H1 (cell line): ENCODE measurements at regions not wholly inside any gene's neighbourhood (a gene's known extent, or its start where the extent isn't known, plus 50 kb on each side); places are given as distances from the start of the nearest gene placed in this dataset.

Experiments
- CTCF ChIA-PET: fragments of 300-600 bp; sonication (Branson Sonifier 250); formaldehyde crosslinking; loops from one replicate; lab custom pipeline; 2021; ENCODE audit not compliant: partially characterized antibody; lab: Charles Lee
- POLR2A ChIA-PET: fragments of 300-600 bp; sonication (Branson Sonifier 250); formaldehyde crosslinking; loops from one replicate; lab custom pipeline; 2021; ENCODE audit warnings: inconsistent platforms; ENCODE audit not compliant: partially characterized antibody; lab: Charles Lee
- DNase-seq, 2 experiments: peaks; one replicate each; pipeline versions ENCODE4 v3.0.0 to v3.0.0-alpha.2; 2010 to 2022; ENCODE audit warnings: low spot score in 2 of 2, low read depth in 1 of 2, mixed read lengths in 1 of 2
- FAIRE-seq: peaks from 2 replicates; lab custom pipeline; 2011; peaks lifted over from hg19 to GRCh38; lab: Jason Lieb, UNC
- H2AFZ ChIP-seq: 2 replicates; pipeline ENCODE4 v1.8.1; 2012; ENCODE audit warnings: low read length, inconsistent platforms
- H2AK5ac ChIP-seq: 2 replicates; pipeline ENCODE4 v1.6.1; 2013; ENCODE audit warnings: low read depth, low read length
- H2BK120ac ChIP-seq: replicated peaks from 2 replicates; pipeline ENCODE3; 2013; ENCODE audit warnings: low read depth, low read length, inconsistent platforms
- H2BK12ac ChIP-seq: 2 replicates; pipeline ENCODE4 v1.6.1; 2013; ENCODE audit warnings: low read depth, low read length
- H2BK15ac ChIP-seq: 2 replicates; pipeline ENCODE4 v1.6.1; 2013; ENCODE audit warnings: low read length
- H2BK20ac ChIP-seq: 2 replicates; pipeline ENCODE4 v1.6.1; 2013; ENCODE audit warnings: low read length
- H2BK5ac ChIP-seq: 2 replicates; pipeline ENCODE4 v1.6.1; 2013; ENCODE audit warnings: low read depth, low read length
- H3K14ac ChIP-seq: 2 replicates; pipeline ENCODE4 v1.6.1; 2013; ENCODE audit warnings: inconsistent platforms; ENCODE audit not compliant: insufficient read length
- H3K18ac ChIP-seq: 2 replicates; pipeline ENCODE4 v1.6.1; 2013; ENCODE audit warnings: low read length; ENCODE audit errors: extremely low read depth
- H3K23ac ChIP-seq: 2 replicates; pipeline ENCODE4 v1.6.1; 2013; ENCODE audit warnings: inconsistent platforms; ENCODE audit not compliant: insufficient read length
- H3K23me2 ChIP-seq: 2 replicates; pipeline ENCODE4 v1.6.1; 2013; ENCODE audit warnings: low read depth, low read length
- H3K27ac ChIP-seq: 2 replicates; pipeline ENCODE4 v1.6.1; 2011; ENCODE audit warnings: low read depth, low read length, inconsistent platforms
- H3K27me3 ChIP-seq, 4 experiments: replicated peaks in 1 of 4; 1 replicate in 1 of 4; 2 replicates in 3 of 4; pipeline versions ENCODE4 v1.6.1 to v1.8.1; 2011 to 2013; ENCODE audit warnings: low read length in 3 of 4, mild to moderate bottlenecking in 3 of 4, inconsistent platforms in 2 of 4, mixed read lengths in 2 of 4, moderate library complexity in 1 of 4; ENCODE audit not compliant: control insufficient read depth in 3 of 4, insufficient read depth in 3 of 4; ENCODE audit errors: extremely low read depth in 1 of 4
- H3K36me3 ChIP-seq, 4 experiments: 2 replicates each; pipeline versions ENCODE4 v1.6.1 to v1.8.1; 2011 to 2013; ENCODE audit warnings: mild to moderate bottlenecking in 4 of 4, low read length in 3 of 4, moderate library complexity in 2 of 4, control low read depth in 1 of 4, inconsistent platforms in 1 of 4; ENCODE audit not compliant: insufficient read depth in 4 of 4, control insufficient read depth in 2 of 4
- H3K4ac ChIP-seq: replicated peaks from 2 replicates; pipeline ENCODE3; 2013; ENCODE audit warnings: low read length, low read depth, mixed read lengths, inconsistent platforms; ENCODE audit not compliant: insufficient read length
- H3K4me1 ChIP-seq, 4 experiments: replicated peaks in 1 of 4; 1 replicate in 1 of 4; 2 replicates in 3 of 4; pipeline versions ENCODE4 v1.6.1 to v1.8.1; 2011 to 2013; ENCODE audit warnings: low read length in 3 of 4, inconsistent platforms in 2 of 4, mixed read lengths in 1 of 4; ENCODE audit not compliant: insufficient read depth in 4 of 4, control insufficient read depth in 3 of 4
- H3K4me2 ChIP-seq, 2 experiments: 2 replicates each; pipeline versions ENCODE4 v1.6.1 to v1.8.1; 2011 to 2013; ENCODE audit warnings: low read depth in 2 of 2, low read length in 2 of 2, control low read depth in 1 of 2, inconsistent platforms in 1 of 2, mild to moderate bottlenecking in 1 of 2; ENCODE audit not compliant: insufficient read depth in 1 of 2
- H3K4me3 ChIP-seq, 4 experiments: fragments of 200-600, 300-600 bp in 1 of 4; sonication (generic), shearing (Covaris generic), sonication (Bioruptor Twin) in 1 of 4; 2 replicates each; pipeline versions ENCODE4 v1.5.1 to v1.8.1; 2011 to 2016; ENCODE audit warnings: low read length in 4 of 4, low read depth in 3 of 4, control low read depth in 2 of 4, inconsistent platforms in 2 of 4, mild to moderate bottlenecking in 2 of 4, mixed read lengths in 1 of 4, moderate library complexity in 1 of 4; ENCODE audit not compliant: insufficient read depth in 2 of 4; ENCODE audit errors: extremely low read depth in 1 of 4
- H3K56ac ChIP-seq: replicated peaks from 2 replicates; pipeline ENCODE3; 2013; ENCODE audit warnings: low read depth, mild to moderate bottlenecking, mixed read lengths, low read length, inconsistent platforms; ENCODE audit not compliant: insufficient read length
- H3K79me1 ChIP-seq: 2 replicates; pipeline ENCODE4 v1.6.1; 2013; ENCODE audit warnings: low read depth, low read length, control low read depth
- H3K79me2 ChIP-seq, 2 experiments: 2 replicates each; pipeline versions ENCODE4 v1.6.1 to v1.8.1; 2012 to 2013; ENCODE audit warnings: low read length in 2 of 2, mild to moderate bottlenecking in 2 of 2, inconsistent platforms in 1 of 2; ENCODE audit not compliant: insufficient read depth in 2 of 2, control insufficient read depth in 1 of 2
- H3K9ac ChIP-seq, 4 experiments: replicated peaks in 1 of 4; 1 replicate in 1 of 4; 2 replicates in 3 of 4; pipeline versions ENCODE4 v1.6.1 to v1.8.1; 2011 to 2013; ENCODE audit warnings: low read depth in 3 of 4, low read length in 3 of 4, control low read depth in 2 of 4, mild to moderate bottlenecking in 2 of 4, moderate library complexity in 2 of 4, inconsistent platforms in 1 of 4; ENCODE audit errors: extremely low read depth in 1 of 4
- H3K9me3 ChIP-seq, 2 experiments: 2 replicates each; pipeline versions ENCODE4 v1.6.1 to v1.8.1; 2012 to 2013; ENCODE audit warnings: mild to moderate bottlenecking in 2 of 2, moderate library complexity in 2 of 2, control low read depth in 1 of 2, inconsistent platforms in 1 of 2, low read depth in 1 of 2, low read length in 1 of 2, mixed read lengths in 1 of 2; ENCODE audit not compliant: insufficient read depth in 2 of 2
- H4K20me1 ChIP-seq, 2 experiments: replicated peaks in 1 of 2; 2 replicates each; pipeline versions ENCODE3 to v1.8.1; 2011 to 2013; ENCODE audit warnings: inconsistent platforms in 2 of 2, low read length in 2 of 2, mild to moderate bottlenecking in 1 of 2; ENCODE audit not compliant: insufficient read depth in 2 of 2, control insufficient read depth in 1 of 2
- H4K5ac ChIP-seq: 2 replicates; pipeline ENCODE4 v1.6.1; 2013; ENCODE audit warnings: low read length, low read depth, mixed read lengths, inconsistent platforms; ENCODE audit not compliant: insufficient read length
- H4K8ac ChIP-seq: 2 replicates; pipeline ENCODE4 v1.8.0; 2013; ENCODE audit warnings: mild to moderate bottlenecking, moderate library complexity, low read length, inconsistent platforms; ENCODE audit not compliant: insufficient read depth; ENCODE audit errors: extremely low read depth
- H4K91ac ChIP-seq: replicated peaks from 2 replicates; pipeline ENCODE3; 2013; ENCODE audit warnings: low read length, mixed read lengths, inconsistent platforms; ENCODE audit not compliant: insufficient read length
- ATF2 ChIP-seq: IDR thresholded peaks from 2 replicates; pipeline ENCODE4 v1.6.1; 2012; ENCODE audit warnings: low read length, inconsistent platforms
- CEBPB ChIP-seq: IDR thresholded peaks from 2 replicates; pipeline ENCODE4 v1.6.1; 2012; ENCODE audit warnings: low read depth, low read length
- E2F6 ChIP-seq: IDR thresholded peaks from 2 replicates; pipeline ENCODE4 v1.6.1; 2012; ENCODE audit warnings: inconsistent platforms
- JUND ChIP-seq: IDR thresholded peaks from 2 replicates; pipeline ENCODE4 v1.6.1; 2011; ENCODE audit warnings: mild to moderate bottlenecking, improper control_type of control experiment, low read length
- NANOG ChIP-seq: IDR thresholded peaks from 2 replicates; pipeline ENCODE4 v1.6.1; 2011; ENCODE audit warnings: low read length, low read depth, mild to moderate bottlenecking, inconsistent platforms; ENCODE audit not compliant: insufficient read depth, poor library complexity, severe bottlenecking
- POLR2AphosphoS5 ChIP-seq: IDR thresholded peaks from 2 replicates; pipeline ENCODE4 v1.6.1; 2011; ENCODE audit warnings: low read depth, low read length
- RBBP5 ChIP-seq: IDR thresholded peaks from 2 replicates; pipeline ENCODE4 v1.7.1; 2012; ENCODE audit warnings: low read depth, mild to moderate bottlenecking, inconsistent platforms, low read length, moderate library complexity, borderline replicate concordance
- RXRA ChIP-seq: IDR thresholded peaks from 2 replicates; pipeline ENCODE4 v1.6.1; 2011; ENCODE audit warnings: low read depth, mild to moderate bottlenecking, low read length, moderate library complexity; ENCODE audit not compliant: insufficient read depth
- SIRT6 ChIP-seq: IDR thresholded peaks from one replicate; pipeline ENCODE4 v1.7.1; 2012; ENCODE audit warnings: low read length, inconsistent platforms
- SRF ChIP-seq: IDR thresholded peaks from 2 replicates; pipeline ENCODE4 v1.6.1; 2011; ENCODE audit warnings: mild to moderate bottlenecking, low read depth, low read length, moderate library complexity
- TAF7 ChIP-seq: optimal IDR thresholded peaks from 2 replicates; pipeline ENCODE3; 2011; ENCODE audit warnings: low read depth, mild to moderate bottlenecking, inconsistent platforms, low read length, moderate library complexity, borderline replicate concordance
- ZNF274 ChIP-seq: IDR thresholded peaks from 2 replicates; pipeline ENCODE4 v1.7.0; 2012; ENCODE audit warnings: low read length, borderline replicate concordance; ENCODE audit errors: extremely low read depth
- WGBS, 2 experiments: shearing (Covaris generic) in 1 of 2; methylation state at CpG; one replicate each; pipeline versions ENCODE4 v1.1.6 to v1.1.7; 2013 to 2015; ENCODE audit warnings: low lambda C conversion rate in 2 of 2, mixed read lengths in 2 of 2, inconsistent platforms in 1 of 2, low coverage in 1 of 2, missing lambda C conversion rate in 1 of 2; ENCODE audit not compliant: insufficient replicate concordance in 2 of 2, insufficient coverage in 1 of 2, insufficient read length in 1 of 2; ENCODE audit errors: extremely low coverage in 1 of 2, missing lambda C conversion rate in 1 of 2; 5-methylcytosine and 5-hydroxymethylcytosine counted together

GRCh38 chr4:165709973-165710526, 163.0 kb upstream of the TLL1 start:
- peaks cover 0 to 3% (median 1%) of the 10 kb centered on the region in 4 experiments; a peak in 2 of 7 replicates for H3K4me1 ChIP-seq
- no peak overlapping the region for H3K4me2 ChIP-seq
- no peak overlapping the region for H2BK120ac ChIP-seq
- H2BK20ac ChIP-seq: no peak overlapping the region
- H2BK12ac ChIP-seq: no peak overlapping the region
- no peak overlapping the region for H4K8ac ChIP-seq
- no peaks in the 10 kb centered on the region for H3K23me2 ChIP-seq
- H3K9me3 ChIP-seq: no peaks in the 10 kb centered on the region
- no peak overlapping the region for H3K14ac ChIP-seq
- H3K4ac ChIP-seq: no peak overlapping the region
- H4K91ac ChIP-seq: no peak overlapping the region
- WGBS, 2 experiments: 73% methylated on average over 2 of the region's 2 CpGs; no CpG with 5 or more reads in 1 of the 2 experiments
- H3K36me3 ChIP-seq: no peaks in the 10 kb centered on the region
- no peak overlapping the region for H2AK5ac ChIP-seq
- POLR2A ChIA-PET: no interaction called here
- H3K9ac ChIP-seq: no peak overlapping the region
- H3K79me1 ChIP-seq: no peaks in the 10 kb centered on the region
- H3K4me3 ChIP-seq: no peak overlapping the region
- H2AFZ ChIP-seq: no peak overlapping the region
- DNase-seq: no peak
- H3K27me3 ChIP-seq: no peaks in the 10 kb centered on the region
- H4K20me1 ChIP-seq: no peaks in the 10 kb centered on the region
- no peak overlapping the region for H3K56ac ChIP-seq
- H4K5ac ChIP-seq: no peak overlapping the region
- FAIRE-seq: no peak
- H2BK15ac ChIP-seq: no peak overlapping the region
- CTCF ChIA-PET: interaction anchor here (1.1 kb wide), 1 partner anchor 9 kb away, joined by 3 read pairs; no protein-coding TSS in a partner anchor
- no peak overlapping the region for H3K23ac ChIP-seq
- no peak overlapping the region for H3K27ac ChIP-seq
- H2BK5ac ChIP-seq: no peak overlapping the region
- H3K79me2 ChIP-seq: no peaks in the 10 kb centered on the region
- no peak overlapping the region for H3K18ac ChIP-seq
- no peak for TF ChIP-seq TAF7
- no peak for TF ChIP-seq RBBP5
- TF ChIP-seq RXRA: no peak
- no peak for TF ChIP-seq SIRT6
- TF ChIP-seq CEBPB: no peak
- no peak for TF ChIP-seq ZNF274
- no peak for TF ChIP-seq E2F6
- TF ChIP-seq ATF2: no peak
- no peak for TF ChIP-seq NANOG
- no peak for TF ChIP-seq POLR2AphosphoS5
- no peak for TF ChIP-seq SRF
- no peak for TF ChIP-seq JUND
